ENCODE measurements at regions not wholly inside any gene's neighbourhood (a gene's known extent, or its start where the extent isn't known, plus 50 kb on each side); places are given as distances from the start of the nearest gene placed in this dataset.

GRCh38 chr16:5670198-5670597 lies 572.6 kb upstream of the EEF2KMT start:
- DNase-seq (ENCODE audit: low read depth in 2 of 2), result no peak

- DNase-seq (ENCODE audit: low read depth in 2 of 2), result no peak
These were observed 571.0 kb upstream of the EEF2KMT start for GRCh38 chr16:5668553-5668952.

- no peak for DNase-seq (ENCODE audit: low read depth in 2 of 2)
These were observed 568.2 kb upstream of the EEF2KMT start for GRCh38 chr16:5665834-5666233.

GRCh38 chr16:5653789-5654188 lies 556.2 kb upstream of the EEF2KMT start:
- DNase-seq (ENCODE audit: low read depth in 2 of 2), result no peak

GRCh38 chr16:5653041-5653440 lies 555.4 kb upstream of the EEF2KMT start:
- no peak for DNase-seq (ENCODE audit: low read depth in 2 of 2)

- DNase-seq (ENCODE audit: low read depth in 2 of 2), result no peak
These were observed 552.5 kb upstream of the EEF2KMT start for GRCh38 chr16:5649762-5650743.

GRCh38 chr16:5647051-5647450 lies 549.5 kb upstream of the EEF2KMT start:
- no peak for DNase-seq (ENCODE audit: low read depth in 2 of 2)

- no peak for DNase-seq (ENCODE audit: low read depth in 2 of 2)
These were observed 546.4 kb upstream of the EEF2KMT start for GRCh38 chr16:5643855-5644531.

- DNase-seq (ENCODE audit: low read depth in 2 of 2), result no peak
These were observed 544.8 kb upstream of the EEF2KMT start for GRCh38 chr16:5642436-5642835.

- no peak for DNase-seq (ENCODE audit: low read depth in 2 of 2)
These were observed 544.4 kb upstream of the EEF2KMT start for GRCh38 chr16:5642011-5642410.

GRCh38 chr16:5640883-5641282 lies 543.3 kb upstream of the EEF2KMT start:
- DNase-seq (ENCODE audit: low read depth in 2 of 2), result no peak

GRCh38 chr16:5639531-5639930 lies 541.9 kb upstream of the EEF2KMT start:
- DNase-seq (ENCODE audit: low read depth in 2 of 2), result no peak

GRCh38 chr16:5635331-5635730 lies 537.7 kb upstream of the EEF2KMT start:
- DNase-seq (ENCODE audit: low read depth in 2 of 2), result no peak

GRCh38 chr16:5634666-5635180 lies 537.1 kb upstream of the EEF2KMT start:
- DNase-seq (ENCODE audit: low read depth in 2 of 2), result no peak

- no peak for DNase-seq (ENCODE audit: low read depth in 2 of 2)
These were observed 536.3 kb upstream of the EEF2KMT start for GRCh38 chr16:5633845-5634440.

- DNase-seq (ENCODE audit: low read depth in 2 of 2), result no peak
These were observed 524.8 kb upstream of the EEF2KMT start for GRCh38 chr16:5622234-5622884.

- no peak for DNase-seq (ENCODE audit: low read depth in 2 of 2)
These were observed 524.2 kb upstream of the EEF2KMT start for GRCh38 chr16:5621826-5622225.

GRCh38 chr16:5619304-5619703 lies 521.7 kb upstream of the EEF2KMT start:
- DNase-seq (ENCODE audit: low read depth in 2 of 2), result no peak

- DNase-seq (ENCODE audit: low read depth in 2 of 2), result no peak
These were observed 519.2 kb upstream of the EEF2KMT start for GRCh38 chr16:5616841-5617240.

GRCh38 chr16:5615868-5616642 lies 518.5 kb upstream of the EEF2KMT start:
- DNase-seq (ENCODE audit: low read depth in 2 of 2), result no peak

- no peak for DNase-seq (ENCODE audit: low read depth in 2 of 2)
These were observed 509.6 kb upstream of the EEF2KMT start for GRCh38 chr16:5607169-5607568.
